K562 (cell line): ENCODE measurements at regions not wholly inside any gene's neighbourhood (a gene's known extent, or its start where the extent isn't known, plus 50 kb on each side); places are given as distances from the start of the nearest gene placed in this dataset.

Experiments
- ATAC-seq: fragments of 200-7000 bp; cut with Tn5 transposase; 3 replicates; pipeline ENCODE4 v1.9.1; 2020; ENCODE audit warnings: moderate library complexity
- BruUV-seq: library from RNA; stranded (reverse); fragments of 400-500 nt; replicated peaks from 2 replicates; lab custom pipeline; 2021; lab: Mats Ljungman, UMichigan
- CTCF ChIA-PET: fragments of 300-600 bp; formaldehyde crosslinking; extraction: SDS; loops from one replicate; lab custom pipeline; 2021; ENCODE audit warnings: low intra/inter-chr PET ratio; lab: Yijun Ruan, JAX
- POLR2A ChIA-PET: fragments of 300-600, 350-650 bp; sonication (Branson Sonifier 250); formaldehyde crosslinking; extraction: SDS; loops from one replicate; lab custom pipeline; 2021; ENCODE audit warnings: antibody characterized with exemption, inconsistent platforms; lab: Yijun Ruan, JAX
- DNase-seq, 4 experiments: peaks; one replicate each; pipeline versions ENCODE4 v3.0.0 to v3.0.0-alpha.2; 2011 to 2018; ENCODE audit warnings: low spot score in 3 of 4, mixed read lengths in 3 of 4; ENCODE audit errors: extremely low read depth in 1 of 4
- FAIRE-seq: peaks from 2 replicates; lab custom pipeline; 2011; peaks lifted over from hg19 to GRCh38; lab: Jason Lieb, UNC
- H2AFZ ChIP-seq: 2 replicates; pipeline ENCODE4 v1.6.0; 2011; ENCODE audit warnings: low read depth, low read length, control low read depth, inconsistent platforms
- H3K27ac ChIP-seq: fragments of 200-600 bp; 3 replicates; pipeline ENCODE4 v1.8.0; 2011; ENCODE audit warnings: low read depth, mild to moderate bottlenecking, control low read depth, inconsistent platforms, low read length, moderate library complexity, mixed read lengths; ENCODE audit errors: extremely low read depth
- H3K27me3 ChIP-seq, 2 experiments: fragments of 300-600 bp in 1 of 2; 2 replicates in 1 of 2; 3 replicates in 1 of 2; pipeline versions ENCODE4 v1.6.0 to v1.8.0; 2011; ENCODE audit warnings: inconsistent platforms in 2 of 2, low read length in 2 of 2, mild to moderate bottlenecking in 1 of 2, mixed read lengths in 1 of 2, moderate library complexity in 1 of 2; ENCODE audit not compliant: control insufficient read depth in 2 of 2, insufficient read depth in 2 of 2
- H3K36me3 ChIP-seq: fragments of 300-600 bp; 3 replicates; pipeline ENCODE4 v1.8.0; 2011; ENCODE audit warnings: mild to moderate bottlenecking, low read length, inconsistent platforms; ENCODE audit not compliant: control insufficient read depth, insufficient read depth
- H3K4me1 ChIP-seq, 2 experiments: fragments of 200-600 bp in 1 of 2; replicated peaks in 1 of 2; 2 replicates in 1 of 2; 3 replicates in 1 of 2; pipeline versions ENCODE4 v1.5.1 to v1.8.0; 2011; ENCODE audit warnings: inconsistent platforms in 2 of 2, low read length in 2 of 2, mild to moderate bottlenecking in 1 of 2, mixed read lengths in 1 of 2, moderate library complexity in 1 of 2; ENCODE audit not compliant: control insufficient read depth in 2 of 2, insufficient read depth in 2 of 2
- H3K4me2 ChIP-seq: 2 replicates; pipeline ENCODE4 v1.6.1; 2011; ENCODE audit warnings: low read length, control low read depth, inconsistent platforms, mixed read lengths; ENCODE audit not compliant: insufficient read depth
- H3K4me3 ChIP-seq: fragments of 200-600 bp; sonication (generic), shearing (Covaris generic); 2 replicates; pipeline ENCODE4 v1.5.1; 2016; ENCODE audit warnings: control low read depth, inconsistent platforms
- H3K79me2 ChIP-seq: fragments of 200-600 bp; 3 replicates; pipeline ENCODE4 v1.8.0; 2011; ENCODE audit warnings: low read length, inconsistent platforms; ENCODE audit not compliant: control insufficient read depth, insufficient read depth
- H3K9ac ChIP-seq, 2 experiments: 2 replicates each; pipeline versions ENCODE4 v1.6.0 to v1.6.1; 2011; ENCODE audit warnings: low read depth in 2 of 2, low read length in 2 of 2, control low read depth in 1 of 2, inconsistent platforms in 1 of 2, mild to moderate bottlenecking in 1 of 2, mixed read lengths in 1 of 2; ENCODE audit not compliant: insufficient read depth in 1 of 2
- H3K9me1 ChIP-seq: one replicate; pipeline ENCODE4 v1.6.0; 2011; ENCODE audit warnings: inconsistent platforms, mild to moderate bottlenecking, low read length, moderate library complexity; ENCODE audit not compliant: control insufficient read depth, insufficient read depth
- H3K9me3 ChIP-seq: replicated peaks from 2 replicates; pipeline ENCODE4 v1.5.1; 2011; ENCODE audit warnings: low read depth, low read length, inconsistent platforms; ENCODE audit not compliant: control insufficient read depth, insufficient read depth
- H4K20me1 ChIP-seq: replicated peaks from 2 replicates; pipeline ENCODE4 v1.6.1; 2011; ENCODE audit warnings: low read length, inconsistent platforms, mixed read lengths; ENCODE audit not compliant: control insufficient read depth, insufficient read depth
- CREB3L1 ChIP-seq: fragments of 450-650 bp; IDR thresholded peaks from 2 replicates; pipeline ENCODE4 v1.6.1; 2014; ENCODE audit warnings: low read depth, mild to moderate bottlenecking, moderate library complexity, borderline replicate concordance
- DLX4 ChIP-seq: fragments of 250-450 bp; sonication (Bioruptor Pico); IDR thresholded peaks from 2 replicates; pipeline ENCODE4 v1.6.1; 2021; ENCODE audit warnings: mild to moderate bottlenecking
- E2F6 ChIP-seq, 2 experiments: IDR thresholded peaks; 2 replicates each; pipeline ENCODE4 v1.6.1; 2011; ENCODE audit warnings: borderline replicate concordance in 1 of 2, control low read depth in 1 of 2, low read depth in 1 of 2, low read length in 1 of 2, mild to moderate bottlenecking in 1 of 2, mixed read lengths in 1 of 2, moderate library complexity in 1 of 2; ENCODE audit not compliant: insufficient read depth in 1 of 2, insufficient read length in 1 of 2, poor library complexity in 1 of 2, severe bottlenecking in 1 of 2; ENCODE audit errors: extremely low read depth in 1 of 2
- GABPB2 ChIP-seq: fragments of 250-450 bp; sonication (Bioruptor Pico); conservative IDR thresholded peaks from 2 replicates; pipeline ENCODE4 v1.5.1; 2021; ENCODE audit warnings: mild to moderate bottlenecking
- HNRNPL ChIP-seq: fragments of 200-400 bp; formaldehyde crosslinking; IDR thresholded peaks from 2 replicates; pipeline ENCODE4 v1.6.1; 2017; ENCODE audit warnings: low read depth, mild to moderate bottlenecking, low read length
- MEF2D ChIP-seq: conservative IDR thresholded peaks from 2 replicates; pipeline ENCODE4 v1.6.1; 2016; ENCODE audit warnings: low read depth, missing genetic modification characterization, missing compliant biosample characterization
- NR1H2 ChIP-seq: sonication (generic); formaldehyde crosslinking; IDR thresholded peaks from 2 replicates; pipeline ENCODE4 v1.4.0; 2020; ENCODE audit warnings: mild to moderate bottlenecking, missing genetic modification reagents
- PKNOX1 ChIP-seq: fragments of 450-650 bp; IDR thresholded peaks from 2 replicates; pipeline ENCODE4 v1.6.1; 2016
- PURB ChIP-seq: sonication (generic); formaldehyde crosslinking; IDR thresholded peaks from 2 replicates; pipeline ENCODE4 v1.9.0; 2021; ENCODE audit warnings: low read depth, mild to moderate bottlenecking, missing genetic modification reagents
- RBM17 ChIP-seq: fragments of 200-400 bp; formaldehyde crosslinking; IDR thresholded peaks from 2 replicates; pipeline ENCODE4 v1.6.1; 2017; ENCODE audit warnings: low read depth, mild to moderate bottlenecking, low read length, borderline replicate concordance
- ZNF232 ChIP-seq: sonication (generic); formaldehyde crosslinking; IDR thresholded peaks from 2 replicates; pipeline ENCODE4 v1.8.0; 2022; ENCODE audit warnings: mild to moderate bottlenecking, missing genetic modification reagents
- WGBS: fragments of 100-300 bp; shearing (Covaris generic); methylation state at CpG from one replicate; pipeline ENCODE4 v1.1.6; 2016; ENCODE audit warnings: low coverage, mixed read lengths; ENCODE audit not compliant: insufficient coverage; ENCODE audit errors: missing lambda C conversion rate; 5-methylcytosine and 5-hydroxymethylcytosine counted together
- in situ Hi-C: fragments of 300-500 bp; cut with MboI; formaldehyde crosslinking; loops from 4 replicates; pipeline ENCODE4 v1.15.0; 2018; ENCODE audit warnings: inconsistent platforms, mixed read lengths
- intact Hi-C: fragments of 100-400 bp; cut with micrococcal nuclease; formaldehyde crosslinking; loops from 2 replicates; pipeline ENCODE4 v1.14.2; 2022

- H3K4me1 ChIP-seq, result no peaks in the 10 kb centered on the region
- in situ Hi-C loops, result no loop called here
- TF ChIP-seq NR1H2 (CRISPR knock-in tag) (no peak), HNRNPL (no peak), MEF2D (tag) (no peak), E2F6 (IDR thresholded peaks at IDR 0.05; ENCODE audit: borderline replicate concordance in 1 of 2, extremely low read depth in 1 of 2, insufficient read depth in 1 of 2, insufficient read length in 1 of 2, low read depth in 1 of 2, low read length in 1 of 2, poor library complexity in 1 of 2, severe bottlenecking in 1 of 2) (no peak), ZNF232 (CRISPR knock-in tag) (no peak), PKNOX1 (no peak), PURB (CRISPR knock-in tag) (no peak), DLX4 (CRISPR knock-in tag) (no peak), GABPB2 (CRISPR knock-in tag) (no peak), RBM17 (no peak), CREB3L1 (no peak)
- TF ChIP-seq, all 486 proteins: peak for 0
- intact Hi-C loops, result no loop called here
- ChIA-PET CTCF (no interaction called here), POLR2A (no interaction called here)
- Histone ChIP-seq H2AFZ (no peak overlapping the region), H3K9ac (no peak overlapping the region), H3K36me3 (no peaks in the 10 kb centered on the region), H3K79me2 (no peaks in the 10 kb centered on the region), H4K20me1 (no peaks in the 10 kb centered on the region; the same call in 1 of the 2 replicates), H3K27me3 (0 out of 5 replicates have a peak, but pooled peaks cover 0 to 4% of the 10 kb centered on the region in 2 experiments), H3K9me1 (no peaks in the 10 kb centered on the region), H3K27ac (no peak overlapping the region), H3K4me3 (no peak overlapping the region), H3K4me2 (no peak overlapping the region), H3K9me3 (no peaks in the 10 kb centered on the region)
- DNase-seq (no peak), ATAC-seq (no peak), FAIRE-seq (no peak)
- no TSS peak for BruUV-seq
- 0% methylated on average over 3 of the region's 3 CpGs for WGBS
These were observed 283.7 kb downstream of the CBLN1 start for GRCh38 chr16:48997946-48998345.
